KMS-11 (cell line): ENCODE measurements at regions not wholly inside any gene's neighbourhood (a gene's known extent, or its start where the extent isn't known, plus 50 kb on each side); places are given as distances from the start of the nearest gene placed in this dataset.

Experiments
- H2AFZ ChIP-seq: fragments of 200-600 bp; sonication (generic); 2 replicates; pipeline ENCODE4 v1.6.1; 2016; ENCODE audit warnings: antibody characterized with exemption, mixed run types, low read depth
- H3K27ac ChIP-seq: fragments of 200-600 bp; sonication (generic); 2 replicates; pipeline ENCODE4 v1.6.1; 2016; ENCODE audit warnings: mild to moderate bottlenecking, mixed run types
- H3K27me3 ChIP-seq: fragments of 200-600 bp; sonication (generic); 2 replicates; pipeline ENCODE4 v1.6.1; 2017; ENCODE audit warnings: mild to moderate bottlenecking, low read depth, mixed run types, moderate library complexity; ENCODE audit not compliant: insufficient read depth
- H3K36me3 ChIP-seq: fragments of 200-600 bp; sonication (generic); 2 replicates; pipeline ENCODE4 v1.6.1; 2017; ENCODE audit warnings: mild to moderate bottlenecking, mixed run types; ENCODE audit not compliant: insufficient read depth
- H3K4me1 ChIP-seq: fragments of 200-600 bp; sonication (generic); 2 replicates; pipeline ENCODE4 v1.6.1; 2016; ENCODE audit warnings: mild to moderate bottlenecking, low read depth, mixed run types; ENCODE audit not compliant: poor library complexity, severe bottlenecking
- H3K4me2 ChIP-seq: fragments of 200-600 bp; sonication (generic); 2 replicates; pipeline ENCODE4 v1.7.0; 2016; ENCODE audit warnings: mild to moderate bottlenecking, mixed run types
- H3K4me3 ChIP-seq: fragments of 200-600 bp; sonication (generic); IDR thresholded peaks from 2 replicates; pipeline ENCODE4 v1.6.1; 2017; ENCODE audit warnings: low read depth, low read length, mixed read lengths; ENCODE audit not compliant: insufficient read depth
- H3K79me2 ChIP-seq: fragments of 200-600 bp; sonication (generic); 2 replicates; pipeline ENCODE4 v1.6.1; 2016; ENCODE audit warnings: low read depth, mixed run types; ENCODE audit not compliant: insufficient read depth
- H3K9ac ChIP-seq: fragments of 200-600 bp; sonication (generic); 2 replicates; pipeline ENCODE4 v1.6.1; 2016; ENCODE audit warnings: mild to moderate bottlenecking, mixed run types
- H4K20me1 ChIP-seq: fragments of 200-600 bp; sonication (generic); 2 replicates; pipeline ENCODE4 v1.6.1; 2016; ENCODE audit warnings: mild to moderate bottlenecking, mixed run types; ENCODE audit not compliant: insufficient read depth
- CTCF ChIP-seq: fragments of 200-600 bp; sonication (generic); conservative IDR thresholded peaks from 2 replicates; pipeline ENCODE4 v1.6.1; 2017; ENCODE audit warnings: low read depth, mild to moderate bottlenecking, antibody characterized with exemption, low read length, moderate library complexity, mixed read lengths

- H3K36me3 ChIP-seq, result no peaks in the 10 kb centered on the region
- H3K27me3 ChIP-seq, result no peaks in the 10 kb centered on the region
- peaks cover 10% of the 10 kb centered on the region for H3K4me1 ChIP-seq
- H3K9ac ChIP-seq, result no peak overlapping the region
- H4K20me1 ChIP-seq, result no peaks in the 10 kb centered on the region
- no peak for TF ChIP-seq CTCF
- no peaks in the 10 kb centered on the region for H3K79me2 ChIP-seq
- no peak overlapping the region for H3K4me3 ChIP-seq
- H2AFZ ChIP-seq, result no peak overlapping the region
- H3K4me2 ChIP-seq, result no peak overlapping the region
- H3K27ac ChIP-seq, result no peak overlapping the region
These were observed 91.9 kb upstream of the PIK3CG start for GRCh38 chr7:106773228-106773627.

- Histone ChIP-seq H3K4me3 (no peak overlapping the region), H3K27ac (no peak overlapping the region), H2AFZ (no peak overlapping the region), H3K27me3 (no peaks in the 10 kb centered on the region), H3K4me2 (no peak overlapping the region), H3K36me3 (no peaks in the 10 kb centered on the region), H4K20me1 (no peaks in the 10 kb centered on the region), H3K79me2 (no peaks in the 10 kb centered on the region), H3K4me1 (peaks cover 5% of the 10 kb centered on the region), H3K9ac (no peak overlapping the region)
- TF ChIP-seq CTCF, result no peak
These were observed 91.4 kb upstream of the PIK3CG start for GRCh38 chr7:106773721-106774120.

- Histone ChIP-seq H3K79me2 (no peaks in the 10 kb centered on the region), H4K20me1 (no peaks in the 10 kb centered on the region), H3K4me2 (no peak overlapping the region), H3K4me1 (no peaks in the 10 kb centered on the region), H3K9ac (no peak overlapping the region), H3K27ac (no peak overlapping the region), H3K36me3 (no peaks in the 10 kb centered on the region), H2AFZ (no peak overlapping the region), H3K4me3 (no peak overlapping the region), H3K27me3 (no peaks in the 10 kb centered on the region)
- no peak for TF ChIP-seq CTCF
These were observed 90.8 kb upstream of the PIK3CG start for GRCh38 chr7:106774213-106774767.

GRCh38 chr7:106774768-106775551, 90.1 kb upstream of the PIK3CG start:
- Histone ChIP-seq H3K27ac (no peak overlapping the region), H3K9ac (no peak overlapping the region), H3K4me1 (no peaks in the 10 kb centered on the region), H3K4me2 (no peak overlapping the region), H2AFZ (no peak overlapping the region), H3K27me3 (no peaks in the 10 kb centered on the region), H3K36me3 (no peaks in the 10 kb centered on the region), H4K20me1 (no peaks in the 10 kb centered on the region), H3K4me3 (no peak overlapping the region), H3K79me2 (no peaks in the 10 kb centered on the region)
- TF ChIP-seq CTCF, result no peak
